Heart left ventricle (tissue), 16 donors: ENCODE measurements at regions not wholly inside any gene's neighbourhood (a gene's known extent, or its start where the extent isn't known, plus 50 kb on each side); places are given as distances from the start of the nearest gene placed in this dataset.

Source experiments
- ATAC-seq, 4 donors: fragments of 200-7000 bp; cut with Tn5 transposase; one replicate each; pipeline ENCODE4 v1.9.1; 2020 to 2022; ENCODE audit warnings: moderate library complexity in 4 of 4, mild to moderate bottlenecking in 3 of 4, moderate number of reproducible peaks in 1 of 4
- DNase-seq, 5 donors: peaks; one replicate each; pipeline ENCODE4 v3.0.0-alpha.2; 2020
- H3K27ac ChIP-seq, 12 donors: fragments of 200-600 bp; sonication (generic) in 4 of 12; one replicate each; pipeline versions ENCODE4 v1.5.0 to v1.8.0; 2016 to 2022; ENCODE audit warnings: mild to moderate bottlenecking in 2 of 12
- H3K27me3 ChIP-seq, 9 donors: fragments of 200-600 bp; sonication (generic) in 2 of 9; one replicate each; pipeline versions ENCODE4 v1.5.1 to v1.8.0; 2016 to 2022; ENCODE audit warnings: mild to moderate bottlenecking in 3 of 9
- H3K36me3 ChIP-seq, 9 donors: fragments of 200-600 bp; sonication (generic) in 2 of 9; one replicate each; pipeline versions ENCODE4 v1.5.0 to v1.8.0; 2018 to 2022; ENCODE audit warnings: mild to moderate bottlenecking in 2 of 9
- H3K4me1 ChIP-seq, 12 donors: fragments of 200-600 bp; sonication (generic) in 4 of 12; one replicate each; pipeline versions ENCODE4 v1.5.0 to v1.8.0; 2016 to 2022; ENCODE audit warnings: mild to moderate bottlenecking in 3 of 12
- H3K4me3 ChIP-seq, 12 donors: fragments of 200-600 bp; sonication (generic) in 4 of 12; one replicate each; pipeline versions ENCODE4 v1.5.0 to v1.8.0; 2017 to 2022; ENCODE audit warnings: mild to moderate bottlenecking in 9 of 12, moderate library complexity in 4 of 12
- H3K9me3 ChIP-seq, 12 donors: fragments of 200-600 bp; sonication (generic) in 4 of 12; one replicate each; pipeline versions ENCODE4 v1.5.0 to v1.8.0; 2016 to 2022; ENCODE audit warnings: mild to moderate bottlenecking in 1 of 12
- POLR2A ChIP-seq, 2 donors: fragments of 450-650 bp; IDR thresholded peaks; one replicate each; pipeline ENCODE4 v1.6.1; 2017; ENCODE audit warnings: antibody characterized with exemption in 2 of 2, mild to moderate bottlenecking in 2 of 2, moderate library complexity in 2 of 2
- WGBS, 4 donors: extraction: QIAGEN DNeasy Blood & Tissue Kit in 2 of 4; methylation state at CpG; one replicate each; pipeline versions ENCODE4 v1.1.5 to v1.1.7; 2013 to 2018; 5-methylcytosine and 5-hydroxymethylcytosine counted together
- intact Hi-C, 10 donors: fragments of 100-400 bp; cut with DNase I; formaldehyde crosslinking; loops; one replicate each; pipeline versions ENCODE4 v1.11.1 to v1.14.2; 2022
- TF ChIP-seq, protein P1 (sequence below), 12 donors: fragments of 200-600 bp; sonication (generic) in 4 of 12; IDR thresholded peaks; one replicate each; pipeline versions ENCODE4 v1.5.0 to v1.8.0; 2018 to 2022; ENCODE audit warnings: antibody characterized with exemption in 12 of 12, mild to moderate bottlenecking in 5 of 12
- donor health status: ischemic (EF 13 %, LVEDD 7.1; RV severe dilation, severe dysfunction).
- donor health status: healthy with polysubstance abuse.
- donor health status: DM: no; HTN: yes; CAD: no.
- donor health status: DM: no; HTN: no; CAD: no.
- donor health status: ischemic (EF 25% LVEDD 6.9; RV normal size, moderate dysfunction).
- donor health status: ischemic (EF 25% LVEDD 5.7; RV mildly dilated, moderate dysfunction).
- donor health status: healthy.
- donor health status: DM: yes; HTN: yes; CAD: no.
- donor health status: ischemic (EF 35%, LVEDD 5.7; RV mildly dilated, moderate dysfunction).
- donor health status: nonischemic (EF 11% LVEDD 7.7; RV severe dilation, severe dysfunction).
- donor health status: DM: yes; HTN: yes; CAD: no.
- donor health status: PGD.
- donor health status: ischemic (EF 29% LVEDD 5.4; RV normal size, mild dysfunction).
- donor health status: nonischemic (EF 23%, LVEDD 6.1; RV moderate dilation, normal function).

DNA sequence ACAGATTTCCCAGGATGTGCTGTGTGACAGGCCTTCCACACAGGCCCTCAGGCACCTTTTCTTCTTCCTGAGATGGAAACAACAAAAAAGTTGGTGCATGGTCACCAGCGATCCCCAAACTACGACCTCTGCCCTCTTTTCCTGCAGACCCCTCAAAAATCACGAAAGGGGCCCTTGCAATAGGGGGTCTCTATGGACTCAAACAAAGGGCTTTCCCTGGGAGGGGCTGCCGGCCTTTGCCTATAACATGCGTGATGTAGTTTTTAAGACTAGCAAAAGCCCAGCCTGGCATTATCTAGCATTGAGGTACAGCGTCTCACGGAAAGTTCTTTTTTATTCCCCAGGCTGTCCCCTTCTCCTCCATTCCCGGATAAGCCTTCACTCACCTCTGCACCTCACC, 71.2 kb downstream of the DIO3 start:
- 89 to 90% (median 90%) methylated on average over 8 of the region's 8 CpGs for WGBS, 4 donors
- no peak for TF ChIP-seq POLR2A (IDR thresholded peaks at IDR 0.05)
- TF ChIP-seq, protein P1, sequence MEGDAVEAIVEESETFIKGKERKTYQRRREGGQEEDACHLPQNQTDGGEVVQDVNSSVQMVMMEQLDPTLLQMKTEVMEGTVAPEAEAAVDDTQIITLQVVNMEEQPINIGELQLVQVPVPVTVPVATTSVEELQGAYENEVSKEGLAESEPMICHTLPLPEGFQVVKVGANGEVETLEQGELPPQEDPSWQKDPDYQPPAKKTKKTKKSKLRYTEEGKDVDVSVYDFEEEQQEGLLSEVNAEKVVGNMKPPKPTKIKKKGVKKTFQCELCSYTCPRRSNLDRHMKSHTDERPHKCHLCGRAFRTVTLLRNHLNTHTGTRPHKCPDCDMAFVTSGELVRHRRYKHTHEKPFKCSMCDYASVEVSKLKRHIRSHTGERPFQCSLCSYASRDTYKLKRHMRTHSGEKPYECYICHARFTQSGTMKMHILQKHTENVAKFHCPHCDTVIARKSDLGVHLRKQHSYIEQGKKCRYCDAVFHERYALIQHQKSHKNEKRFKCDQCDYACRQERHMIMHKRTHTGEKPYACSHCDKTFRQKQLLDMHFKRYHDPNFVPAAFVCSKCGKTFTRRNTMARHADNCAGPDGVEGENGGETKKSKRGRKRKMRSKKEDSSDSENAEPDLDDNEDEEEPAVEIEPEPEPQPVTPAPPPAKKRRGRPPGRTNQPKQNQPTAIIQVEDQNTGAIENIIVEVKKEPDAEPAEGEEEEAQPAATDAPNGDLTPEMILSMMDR (IDR thresholded peaks at IDR 0.05): no peak
- peaks cover 0 to 22% (median 0%) of the 10 kb centered on the region in 9 donors for H3K27me3 ChIP-seq
- peaks cover 0 to 12% (median 9%) of the 10 kb centered on the region in 12 donors for H3K4me1 ChIP-seq
- no peak overlapping the region for H3K27ac ChIP-seq
- no peaks in the 10 kb centered on the region for H3K9me3 ChIP-seq
- H3K4me3 ChIP-seq: no peak overlapping the region
- DNase-seq (no peak), ATAC-seq (no peak)
- intact Hi-C loops: loop anchor here in 1 of 10 donors (5.0 kb wide), 1 partner anchor 970 kb away; no protein-coding TSS in a partner anchor
- no peaks in the 10 kb centered on the region for H3K36me3 ChIP-seq

DNA sequence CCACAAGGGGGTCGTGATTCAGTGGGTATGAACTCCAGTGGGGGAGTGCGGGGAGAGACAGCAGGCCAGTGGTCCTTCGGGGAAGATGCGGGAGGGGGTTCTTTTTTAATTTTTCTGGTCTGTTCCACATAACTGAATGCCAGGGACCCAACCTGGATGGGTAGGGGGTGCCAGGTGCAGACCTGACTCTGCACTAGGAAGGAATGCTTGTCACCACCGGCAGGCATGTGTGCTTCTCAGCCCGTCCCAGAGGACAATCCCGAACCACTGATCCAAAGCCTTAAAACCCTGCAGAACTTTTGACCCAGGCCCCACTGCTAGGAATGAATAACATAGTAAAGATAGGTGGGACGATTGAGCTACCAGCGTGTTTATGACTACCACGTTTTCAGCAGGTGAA, 72.0 kb downstream of the DIO3 start:
- Histone ChIP-seq H3K36me3 (no peaks in the 10 kb centered on the region), H3K9me3 (no peaks in the 10 kb centered on the region), H3K27ac (no peak overlapping the region), H3K4me3 (no peak overlapping the region), H3K4me1 (peaks cover 0 to 6% (median 4%) of the 10 kb centered on the region in 12 donors), H3K27me3 (peaks cover 0 to 27% (median 0%) of the 10 kb centered on the region in 9 donors)
- no peak for ATAC-seq
- WGBS, 4 donors: 79 to 88% (median 81%) methylated on average over 10 of the region's 10 CpGs
- intact Hi-C loops: loop anchor here in 1 of 10 donors (5.0 kb wide), 1 partner anchor 971 kb away; no protein-coding TSS in a partner anchor
- no peak for DNase-seq
- TF ChIP-seq, protein P1 (IDR thresholded peaks at IDR 0.05): no peak
- TF ChIP-seq POLR2A (IDR thresholded peaks at IDR 0.05): no peak

DNA sequence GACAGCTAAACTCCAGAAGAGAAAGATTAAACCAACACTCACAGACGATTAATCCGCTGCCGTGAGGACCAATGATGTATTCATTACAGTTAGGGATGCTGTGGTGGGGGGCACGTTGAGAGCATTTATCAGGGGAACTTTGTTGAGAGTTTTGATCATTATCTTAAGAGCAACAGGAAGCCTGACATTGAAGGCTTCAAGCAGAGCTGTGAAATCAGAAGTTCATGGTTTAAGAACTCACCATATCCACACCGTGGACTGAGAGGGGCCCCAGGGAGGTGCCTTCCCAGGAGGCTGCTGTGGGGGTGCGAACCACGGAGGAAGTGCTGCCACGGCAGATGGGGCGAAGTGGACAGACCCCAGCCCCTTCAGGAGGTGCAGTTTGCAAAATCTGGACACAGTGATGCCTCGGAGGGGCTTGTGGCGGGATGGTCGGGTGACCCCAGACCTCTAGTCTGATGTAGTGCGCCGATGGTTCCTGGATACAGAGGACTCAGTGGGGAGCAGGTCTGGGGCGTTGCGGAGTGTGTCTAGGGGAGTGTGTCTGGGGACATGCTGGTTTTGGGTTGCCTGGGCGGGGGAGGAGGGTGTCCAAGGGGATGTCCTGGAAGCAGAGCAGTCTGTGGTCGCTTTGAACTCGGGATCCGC, 73.0 kb downstream of the DIO3 start:
- H3K4me1 ChIP-seq: no peaks in the 10 kb centered on the region
- intact Hi-C loops: loop anchor here in 1 of 10 donors (5.0 kb wide), 1 partner anchor 972 kb away; no protein-coding TSS in a partner anchor
- no peak for ATAC-seq

More for the DNA sequence above, 73.0 kb downstream of the DIO3 start:
- Histone ChIP-seq H3K9me3 (no peaks in the 10 kb centered on the region), H3K27me3 (peaks cover 0 to 27% (median 0%) of the 10 kb centered on the region in 9 donors), H3K4me3 (no peak overlapping the region), H3K27ac (no peak overlapping the region), H3K36me3 (no peaks in the 10 kb centered on the region)
- no peak for DNase-seq
- 70 to 78% (median 72%) methylated on average over 17 to 20 of the region's 20 CpGs for WGBS, 4 donors
- no peak for TF ChIP-seq POLR2A (IDR thresholded peaks at IDR 0.05)
- TF ChIP-seq, protein P1 (IDR thresholded peaks at IDR 0.05): no peak
